NCI-H748 treated with DMSO at 0.1 percent for 48 hours (cell line): ENCODE measurements at regions not wholly inside any gene's neighbourhood (a gene's known extent, or its start where the extent isn't known, plus 50 kb on each side); places are given as distances from the start of the nearest gene placed in this dataset.
"Not testable (repeated sequence)": the region's sequence is repeated elsewhere in the genome, so short reads cannot be mapped to it uniquely, and the experiment has no call there.

Experiments
- DNase-seq: peaks from one replicate; lab custom pipeline; 2025; lab: John Stamatoyannopoulos, UW

- no peak for DNase-seq
These were observed 127.4 kb upstream of the ANO5 start for GRCh38 chr11:22065472-22065871.

- no peak for DNase-seq
These were observed 123.0 kb upstream of the ANO5 start for GRCh38 chr11:22069844-22070243.

- no peak for DNase-seq
These were observed 116.5 kb upstream of the ANO5 start for GRCh38 chr11:22076271-22076930.

- DNase-seq: no peak
These were observed 114.8 kb upstream of the ANO5 start for GRCh38 chr11:22078063-22078462.

- DNase-seq: no peak
These were observed 113.6 kb upstream of the ANO5 start for GRCh38 chr11:22079133-22079872.

GRCh38 chr11:22082178-22082577 lies 110.7 kb upstream of the ANO5 start:
- DNase-seq: no peak

GRCh38 chr11:22082788-22083187 lies 110.1 kb upstream of the ANO5 start:
- DNase-seq: no peak

- DNase-seq: no peak
These were observed 108.8 kb upstream of the ANO5 start for GRCh38 chr11:22084056-22084455.

DNA sequence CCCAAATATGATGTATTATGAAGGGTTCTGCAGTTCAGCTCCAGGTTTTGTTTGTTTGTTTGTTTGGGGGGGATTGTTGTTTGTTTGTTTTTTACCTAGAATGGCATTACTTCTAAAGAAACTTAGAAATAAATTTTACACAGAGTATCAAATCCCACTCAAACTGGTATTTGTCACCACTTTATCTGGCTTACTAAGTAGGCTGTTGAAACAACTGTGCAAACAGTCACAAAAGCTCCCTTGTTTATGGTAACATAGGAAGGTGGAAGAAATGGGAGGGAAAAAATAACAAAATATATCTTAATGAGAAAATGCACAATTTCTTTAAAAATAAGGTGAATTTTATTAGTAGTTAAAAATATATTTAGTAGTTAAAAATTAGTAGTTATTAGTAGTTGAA lies 108.3 kb upstream of the ANO5 start:
- no peak for DNase-seq

DNA sequence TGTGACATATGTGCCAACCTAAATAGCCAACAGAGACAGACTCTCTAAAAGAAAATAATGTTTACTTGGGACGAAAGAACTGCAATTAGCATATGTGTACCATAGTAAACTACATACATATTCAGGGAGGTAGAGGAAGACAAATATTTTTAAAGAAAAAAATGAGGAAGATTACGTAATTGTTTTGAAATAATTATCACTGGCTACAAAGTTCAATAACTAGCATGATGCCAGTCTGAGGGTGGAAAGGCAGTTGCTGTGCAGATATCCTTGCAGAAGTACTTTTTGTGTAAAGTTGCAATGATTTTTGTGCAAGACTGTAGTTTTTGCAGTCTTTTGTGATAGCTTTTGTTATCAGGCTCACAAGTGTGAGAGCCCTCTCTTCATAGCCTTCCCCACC lies 103.3 kb upstream of the ANO5 start:
- DNase-seq: no peak

DNA sequence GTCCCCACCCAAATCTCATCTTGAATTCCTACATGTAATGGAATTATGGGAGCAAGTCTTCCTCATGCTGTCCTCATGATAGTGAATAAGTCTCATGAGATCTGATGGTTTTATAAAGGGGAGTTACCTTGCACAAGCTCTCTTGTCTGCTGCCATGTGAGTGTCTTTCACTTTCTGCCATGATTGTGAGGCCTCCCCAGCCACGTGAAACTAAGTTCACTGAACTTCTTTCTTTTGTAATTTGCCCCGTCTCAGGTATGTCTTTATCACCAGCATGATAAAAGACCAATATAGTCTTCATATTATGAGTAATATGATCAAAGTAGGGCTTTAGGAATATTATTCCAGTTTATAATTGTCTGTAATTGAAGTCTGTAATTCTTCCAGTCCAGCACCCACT lies 86.3 kb upstream of the ANO5 start:
- no peak for DNase-seq

- DNase-seq: no peak
These were observed 77.3 kb upstream of the ANO5 start for GRCh38 chr11:22115470-22116029.

DNA sequence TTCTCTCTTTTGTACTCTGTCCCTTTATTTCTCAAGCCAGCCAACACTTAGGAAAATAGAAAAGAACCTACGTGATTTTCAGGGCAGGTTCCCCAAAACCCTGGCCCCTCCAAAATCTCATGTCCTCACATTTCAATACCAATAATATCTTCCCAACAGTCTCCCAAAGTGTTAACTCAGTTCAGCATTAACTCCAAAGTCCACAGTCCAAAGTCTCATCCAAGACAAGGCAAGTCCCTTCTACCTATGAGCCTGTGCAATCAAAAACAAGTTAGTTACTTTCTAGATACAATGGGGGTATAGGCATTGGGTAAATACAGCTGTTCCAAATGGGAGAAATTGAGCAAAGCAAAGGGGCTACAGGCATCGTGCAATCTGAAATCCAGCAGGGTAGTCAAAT lies 64.9 kb upstream of the ANO5 start:
- DNase-seq: not testable (repeated sequence)

- peak; percentile 43 for DNase-seq
These were observed 62.3 kb upstream of the ANO5 start for GRCh38 chr11:22130462-22131053.

- DNase-seq: no peak
These were observed 59.1 kb upstream of the ANO5 start for GRCh38 chr11:22133776-22134175.

DNA sequence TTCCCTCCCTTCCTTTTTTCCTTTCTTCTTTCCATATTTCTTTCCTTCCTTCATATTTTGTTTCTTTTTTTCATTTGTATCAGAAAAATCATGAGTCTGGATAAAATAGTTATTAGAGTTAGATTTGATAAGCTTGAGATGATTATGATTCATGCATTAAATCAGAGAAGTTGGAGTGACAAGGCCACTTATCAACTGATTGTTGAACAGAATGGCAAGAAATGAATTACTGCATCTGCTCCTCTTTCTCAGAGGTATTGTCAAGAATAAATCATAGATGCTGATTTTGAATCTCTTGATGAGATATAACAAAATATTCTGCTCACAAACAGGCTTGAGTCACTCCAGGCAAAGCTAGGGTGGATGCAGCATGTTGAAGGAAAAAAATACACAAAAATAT lies 54.6 kb upstream of the ANO5 start:
- no peak for DNase-seq
